Umbilical cord (tissue), 1 donor: ENCODE measurements at regions not wholly inside any gene's neighbourhood (a gene's known extent, or its start where the extent isn't known, plus 50 kb on each side); places are given as distances from the start of the nearest gene placed in this dataset.
"Not testable (repeated sequence)": the region's sequence is repeated elsewhere in the genome, so short reads cannot be mapped to it uniquely, and the experiment has no call there.

Experiments used
- DNase-seq: peaks from one replicate; pipeline ENCODE4 v3.0.0-alpha.2; 2015; ENCODE audit warnings: low spot score

GRCh38 chr14:98923596-98923995, 348.4 kb downstream of the BCL11B start:
- DNase-seq, result no peak

DNA sequence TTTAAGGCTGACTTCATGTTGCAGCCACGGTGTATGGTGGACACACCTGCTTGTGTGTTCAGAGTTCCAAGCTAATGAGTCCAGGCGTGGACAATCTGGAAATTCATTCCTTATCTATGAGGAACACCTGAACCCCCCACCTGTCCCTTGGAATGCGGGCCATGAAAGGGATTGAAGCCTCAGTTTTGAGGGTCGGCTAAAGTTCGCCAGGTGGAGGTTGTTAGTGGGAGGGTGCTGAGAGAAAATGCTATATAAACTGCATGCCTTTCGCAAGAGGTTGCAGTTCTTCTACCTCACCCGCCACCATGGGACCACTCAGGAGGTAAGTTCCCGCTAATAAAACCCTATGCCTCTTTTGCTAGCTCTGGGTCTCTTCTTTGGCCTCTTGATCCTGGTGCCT, 348.0 kb downstream of the BCL11B start:
- DNase-seq, result no peak

DNA sequence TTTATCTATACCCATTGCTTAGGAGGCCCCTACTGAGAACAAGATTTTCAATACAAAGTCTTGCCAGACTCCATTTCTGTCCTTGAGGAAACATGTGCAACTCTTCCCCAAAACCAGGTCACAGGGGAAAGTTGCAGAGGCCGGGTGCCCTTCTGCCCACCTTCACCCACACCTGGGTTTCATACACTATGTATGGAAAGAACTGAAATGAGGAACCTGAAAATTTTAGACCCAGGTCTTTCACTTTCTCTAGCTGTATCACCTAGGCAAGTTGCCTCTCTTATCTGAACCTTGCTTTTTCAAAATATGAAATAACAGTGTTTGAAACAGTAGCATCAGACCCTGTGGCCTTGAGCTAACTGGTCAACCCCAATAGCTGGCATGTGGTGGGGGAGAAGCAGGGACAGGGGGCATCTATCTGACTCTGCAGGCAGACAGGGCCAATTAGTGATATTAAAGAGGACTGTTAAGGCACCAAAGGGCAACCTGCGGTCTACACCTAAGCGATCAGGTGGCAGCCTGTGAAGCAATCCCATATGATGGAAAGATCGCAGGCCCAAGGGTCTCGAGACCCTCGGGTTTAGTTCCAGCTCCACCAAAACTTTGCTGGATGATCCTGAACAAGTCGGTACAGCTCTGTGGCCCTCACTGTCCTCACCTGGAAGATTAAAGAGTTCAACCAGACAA, 346.5 kb downstream of the BCL11B start:
- no peak for DNase-seq

DNA sequence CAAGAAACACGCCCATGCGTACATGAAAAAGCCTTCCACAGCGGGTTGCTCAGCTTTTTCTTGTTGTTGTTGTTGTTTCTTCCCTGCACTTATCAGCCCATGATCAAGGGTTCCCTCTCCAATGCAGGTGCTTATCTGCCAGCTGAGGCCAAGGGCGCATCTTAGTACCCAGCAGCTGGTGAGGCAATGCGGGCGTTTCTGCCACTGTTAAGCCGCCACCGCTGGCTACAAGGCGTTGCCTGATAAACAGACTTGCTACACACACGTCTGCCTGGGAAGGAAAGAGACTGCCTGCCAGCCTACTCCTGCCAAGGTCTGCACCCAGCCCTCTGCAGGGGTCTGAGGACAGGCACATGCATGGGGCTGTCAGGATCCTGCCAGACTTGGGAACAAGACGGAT, 345.9 kb downstream of the BCL11B start:
- no peak for DNase-seq

DNA sequence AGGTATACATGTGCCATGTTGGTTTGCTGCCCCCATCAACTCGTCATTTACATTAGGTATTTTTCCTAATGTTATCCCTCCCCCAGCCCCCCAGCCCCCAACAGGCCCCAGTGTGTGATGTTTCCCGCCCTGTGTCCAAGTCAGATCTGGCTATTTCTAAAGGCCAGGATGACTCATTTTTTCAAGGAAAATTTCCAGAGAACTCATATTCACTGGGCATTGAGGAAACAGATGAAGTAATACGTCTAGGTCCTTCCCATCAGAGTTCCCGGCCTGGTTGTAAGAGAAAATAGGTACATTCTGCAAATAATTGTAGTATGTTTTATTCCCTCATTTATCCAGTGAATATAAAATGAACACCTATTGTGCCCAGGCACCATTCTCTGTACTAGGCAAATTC, 345.2 kb downstream of the BCL11B start:
- peak; percentile 85 for DNase-seq

DNA sequence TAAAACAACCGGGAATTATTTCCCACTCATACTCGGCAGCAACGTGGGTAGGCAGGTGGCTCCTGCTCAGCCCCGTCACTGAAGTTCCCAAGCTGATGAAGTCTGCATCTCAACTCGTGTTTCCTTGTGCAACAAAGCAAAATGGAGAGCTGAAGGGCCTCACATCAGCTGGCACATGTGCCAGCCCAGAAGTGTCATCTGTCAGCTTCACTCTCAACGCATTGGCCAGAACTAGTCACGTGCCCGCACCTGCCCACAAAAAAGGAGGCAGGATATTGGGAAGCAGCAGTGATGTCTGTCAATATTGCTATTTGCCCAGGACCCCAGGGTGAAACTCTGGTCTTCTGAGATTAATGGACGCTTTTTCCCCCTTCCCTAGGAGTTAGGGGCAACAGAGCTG, 344.0 kb downstream of the BCL11B start:
- no peak for DNase-seq

- DNase-seq, result no peak
Observed at GRCh38 chr14:98928418-98928817, 343.6 kb downstream of the BCL11B start.

- DNase-seq, result no peak
Observed at GRCh38 chr14:98931126-98931525, 340.9 kb downstream of the BCL11B start.

DNA sequence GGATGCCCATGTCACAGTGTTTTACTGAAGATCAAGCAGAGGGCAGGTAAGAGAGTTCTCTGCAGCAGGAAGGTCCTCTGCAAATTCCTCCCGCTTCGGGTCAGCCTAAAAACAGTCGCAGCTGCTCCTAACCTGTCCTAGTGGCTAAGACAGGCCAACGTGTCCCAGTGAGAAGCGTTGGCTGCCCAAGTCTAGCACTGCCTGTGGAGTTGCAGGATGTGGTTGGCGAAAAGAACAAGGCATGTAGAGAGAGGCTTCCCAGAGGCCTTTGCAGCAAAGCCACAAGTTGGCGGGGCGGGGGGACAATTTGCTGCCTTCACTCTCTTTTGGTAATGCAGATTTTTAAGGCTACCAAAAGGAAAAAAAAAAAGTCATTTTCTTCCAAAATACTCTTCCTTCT, 340.1 kb downstream of the BCL11B start:
- no peak for DNase-seq

DNA sequence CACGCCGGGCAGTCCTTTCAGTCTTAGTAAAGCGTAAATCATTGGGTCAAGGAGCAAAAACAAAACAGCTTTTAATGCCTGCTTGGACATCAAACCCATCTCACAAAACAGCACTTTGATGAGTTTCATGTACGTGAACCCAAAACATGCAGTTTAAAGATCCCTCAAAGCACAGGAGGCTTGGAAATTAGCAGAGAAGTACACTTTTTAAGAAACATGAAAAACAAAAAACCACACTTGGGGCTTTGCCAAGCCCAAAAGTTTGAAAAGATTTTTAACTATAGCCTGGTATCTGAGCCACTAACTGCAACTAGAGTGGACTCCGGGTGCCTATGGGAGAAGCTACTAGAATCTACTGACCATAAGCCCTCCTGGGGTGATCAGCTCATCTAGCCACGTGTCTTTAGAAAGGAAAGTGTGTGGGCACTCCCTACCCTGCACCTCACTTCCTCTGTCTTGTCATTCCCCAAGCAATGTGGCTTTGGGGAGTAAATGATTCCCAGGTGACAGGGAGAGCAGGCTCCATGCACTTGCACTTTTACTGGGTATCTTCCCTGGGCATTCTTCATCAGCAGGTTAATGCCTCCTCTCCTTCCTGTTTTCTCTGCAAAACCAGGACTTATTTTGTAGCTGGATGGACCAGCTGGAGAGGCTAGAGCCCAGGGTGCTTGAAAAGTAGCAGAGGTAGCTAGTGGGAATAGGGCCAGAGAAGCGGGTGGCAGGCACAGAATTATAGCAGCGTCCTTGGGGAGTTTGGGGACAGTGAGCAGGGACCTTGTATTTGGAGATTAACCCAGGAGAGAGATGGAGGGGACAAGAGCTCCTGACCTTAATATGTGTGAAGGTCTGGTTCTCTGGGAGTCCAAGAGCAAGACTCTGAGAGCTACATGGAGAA, 339.3 kb downstream of the BCL11B start:
- DNase-seq, result no peak

GRCh38 chr14:98934569-98934968, 337.4 kb downstream of the BCL11B start:
- DNase-seq, result not testable (repeated sequence)

GRCh38 chr14:98935921-98936320, 336.1 kb downstream of the BCL11B start:
- no peak for DNase-seq

DNA sequence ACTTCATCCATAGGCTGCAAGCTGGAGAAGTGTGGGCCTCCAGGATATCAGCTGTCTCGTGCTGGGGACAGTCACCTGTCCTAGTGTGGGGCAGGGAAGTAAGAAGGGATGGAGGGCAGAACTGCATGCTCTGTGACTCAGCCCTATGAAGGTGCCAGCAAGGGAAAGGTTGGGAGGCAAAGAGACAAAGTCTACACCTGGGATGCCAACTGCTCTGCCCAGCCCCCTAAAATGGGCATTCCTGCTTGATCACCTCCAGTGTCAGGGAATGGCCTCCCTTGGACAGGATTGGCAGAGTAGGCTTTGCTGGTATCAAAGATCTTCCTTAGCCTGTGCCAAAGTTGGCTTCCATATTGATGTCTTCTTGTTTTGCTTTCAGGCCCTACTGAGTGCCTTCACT, 335.0 kb downstream of the BCL11B start:
- DNase-seq, result no peak

- no peak for DNase-seq
Observed at GRCh38 chr14:98937712-98938505, 334.1 kb downstream of the BCL11B start.

- DNase-seq, result no peak
Observed at GRCh38 chr14:98940693-98941437, 331.1 kb downstream of the BCL11B start.

- DNase-seq, result no peak
Observed at GRCh38 chr14:98941481-98941880, 330.5 kb downstream of the BCL11B start.

GRCh38 chr14:98943907-98944306, 328.1 kb downstream of the BCL11B start:
- no peak for DNase-seq

DNA sequence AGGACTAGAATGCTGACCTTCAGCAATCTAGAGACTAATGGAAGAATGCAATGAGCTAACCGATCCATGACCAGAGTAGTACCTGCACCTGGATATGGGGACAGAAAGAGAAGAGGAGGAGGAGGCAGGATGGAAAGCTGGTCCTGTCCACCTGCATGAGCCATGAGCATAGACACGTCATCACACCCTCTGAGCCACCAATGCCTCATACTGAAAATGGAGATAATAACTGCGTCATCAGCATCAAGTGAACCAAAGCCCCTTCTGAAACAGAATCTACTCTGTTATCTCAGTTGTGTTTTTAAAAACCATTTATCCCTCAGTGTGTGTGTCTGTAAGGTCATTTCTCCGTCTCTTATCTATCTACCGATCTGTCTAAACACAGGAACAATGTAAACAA, 327.0 kb downstream of the BCL11B start:
- no peak for DNase-seq

- DNase-seq, result peak; percentile 32
Observed at GRCh38 chr14:98945611-98946570, 326.1 kb downstream of the BCL11B start.

DNA sequence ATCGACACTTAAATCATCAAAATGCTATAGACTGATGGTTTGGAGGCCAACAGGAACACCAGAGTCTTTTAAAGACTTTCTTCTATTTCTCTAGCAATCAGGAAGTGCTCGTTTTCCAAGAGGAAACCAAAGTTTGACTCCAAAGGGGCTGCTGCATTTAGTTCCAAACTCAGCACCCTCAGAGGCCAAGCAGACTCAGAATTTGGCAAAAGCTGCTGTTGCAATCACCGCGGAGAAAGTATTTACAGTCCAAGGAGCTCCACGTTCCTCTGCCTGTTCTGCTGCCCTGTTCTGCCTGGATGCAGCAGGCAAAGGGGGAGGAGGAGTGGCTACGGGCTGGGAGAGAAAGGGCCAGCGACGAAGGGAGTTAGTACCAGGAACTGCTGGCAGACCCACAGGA, 325.1 kb downstream of the BCL11B start:
- peak; percentile 76 for DNase-seq
